ENCODE measurements at regions not wholly inside any gene's neighbourhood (a gene's known extent, or its start where the extent isn't known, plus 50 kb on each side); places are given as distances from the start of the nearest gene placed in this dataset.

DNA sequence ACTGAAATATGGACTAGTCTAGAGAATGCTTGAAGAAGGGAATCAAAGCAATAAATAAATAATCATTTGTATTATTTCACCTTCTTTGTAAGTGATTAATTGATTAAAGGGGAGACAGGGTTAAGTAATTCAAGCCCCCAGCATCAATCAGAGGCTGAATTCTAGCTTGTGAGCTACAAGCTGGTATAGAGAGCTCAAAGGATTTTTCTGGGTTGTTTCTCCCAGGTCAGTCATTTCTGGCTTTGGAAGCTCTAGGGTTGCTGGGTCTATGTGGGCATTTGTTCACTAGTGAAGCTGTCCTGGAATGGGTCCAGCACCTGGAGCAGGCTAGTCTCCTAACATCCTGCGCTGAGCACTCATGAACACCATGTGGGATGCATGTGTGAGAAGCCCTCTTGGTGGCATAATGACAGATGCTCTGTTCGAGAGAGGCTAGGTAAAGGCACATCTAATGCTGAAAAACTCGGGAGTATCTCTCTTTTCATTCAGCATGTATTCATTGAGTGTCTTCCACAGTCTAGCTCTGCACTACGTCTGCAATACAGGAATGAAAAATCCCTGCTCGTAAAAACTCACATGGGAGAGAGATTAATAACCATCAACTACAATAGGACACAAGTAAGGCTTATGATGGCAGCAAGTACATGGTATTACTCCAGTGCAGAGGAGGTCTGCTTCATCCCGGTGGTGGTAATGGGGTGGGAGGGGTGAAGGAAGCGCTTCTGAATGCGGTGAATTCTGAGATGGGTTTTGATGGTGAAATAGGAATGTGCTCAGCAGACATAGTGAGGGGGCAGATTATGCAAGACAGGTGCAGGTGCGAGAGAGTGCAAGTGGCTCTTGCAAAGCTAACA, 68.0 kb upstream of the NRP1 start:
- no peak for DNase-seq (ENCODE audit: low read depth)
- TF ChIP-seq CTCF (IDR thresholded peaks at IDR 0.05; ENCODE audit: insufficient read depth, low read depth, low read length, missing control alignments): no peak
- H3K4me3 ChIP-seq (ENCODE audit: low read depth, low read length): no peak overlapping the region

GRCh38 chr10:33401300-33401699, 66.8 kb upstream of the NRP1 start:
- no peak overlapping the region for H3K4me3 ChIP-seq (ENCODE audit: low read depth, low read length)
- DNase-seq (ENCODE audit: low read depth): no peak
- TF ChIP-seq CTCF (IDR thresholded peaks at IDR 0.05; ENCODE audit: insufficient read depth, low read depth, low read length, missing control alignments): no peak

DNA sequence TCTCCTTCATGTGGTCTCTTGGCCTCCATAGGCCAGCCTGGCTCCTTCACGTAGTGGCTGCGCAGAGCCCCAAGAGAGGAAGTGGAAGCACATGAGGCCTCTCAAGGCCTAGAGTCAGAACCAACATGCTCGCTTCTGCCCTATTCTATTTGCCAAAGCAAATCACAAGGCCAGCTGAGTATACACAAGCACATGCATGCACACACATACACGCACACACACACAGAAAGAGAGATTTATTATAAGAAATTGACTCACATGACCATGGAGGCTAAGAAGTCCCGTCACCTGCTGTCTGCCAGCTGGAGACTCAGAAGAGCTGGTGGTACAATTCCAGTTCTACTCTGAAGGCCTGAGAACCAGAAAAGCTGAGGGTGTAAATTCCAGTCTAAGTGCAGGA, 64.3 kb upstream of the NRP1 start:
- H3K4me3 ChIP-seq (ENCODE audit: low read depth, low read length): no peak overlapping the region
- DNase-seq (ENCODE audit: low read depth): no peak
- TF ChIP-seq CTCF (IDR thresholded peaks at IDR 0.05; ENCODE audit: insufficient read depth, low read depth, low read length, missing control alignments): no peak

GRCh38 chr10:33396938-33397337, 62.5 kb upstream of the NRP1 start:
- no peak overlapping the region for H3K4me3 ChIP-seq (ENCODE audit: low read depth, low read length)
- TF ChIP-seq CTCF (IDR thresholded peaks at IDR 0.05; ENCODE audit: insufficient read depth, low read depth, low read length, missing control alignments): no peak
- no peak for DNase-seq (ENCODE audit: low read depth)

- TF ChIP-seq CTCF (IDR thresholded peaks at IDR 0.05; ENCODE audit: insufficient read depth, low read depth, low read length, missing control alignments): no peak
- H3K4me3 ChIP-seq (ENCODE audit: low read depth, low read length): no peak overlapping the region
- DNase-seq (ENCODE audit: low read depth): no peak
Measured at GRCh38 chr10:33396279-33396678, 61.8 kb upstream of the NRP1 start.

DNA sequence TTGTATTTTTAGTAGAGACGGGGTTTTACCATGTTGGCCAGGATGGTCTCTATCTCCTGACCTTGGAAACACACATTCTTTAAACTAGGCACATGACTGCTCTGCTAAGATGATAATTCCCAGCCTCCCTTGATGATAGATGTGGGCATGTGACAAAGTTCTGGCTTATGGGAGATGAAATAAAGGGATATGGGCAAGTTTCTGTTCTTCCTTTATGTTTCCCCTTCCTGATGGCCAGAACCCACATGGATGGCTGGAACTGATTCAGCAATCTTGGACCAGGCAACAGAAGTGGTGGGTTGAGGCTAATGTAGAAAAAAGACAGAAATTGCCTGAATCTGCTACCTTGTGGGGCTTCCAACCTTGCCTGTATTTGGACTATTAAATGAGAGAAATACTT, 60.7 kb upstream of the NRP1 start:
- no peak for TF ChIP-seq CTCF (IDR thresholded peaks at IDR 0.05; ENCODE audit: insufficient read depth, low read depth, low read length, missing control alignments)
- no peak overlapping the region for H3K4me3 ChIP-seq (ENCODE audit: low read depth, low read length)
- no peak for DNase-seq (ENCODE audit: low read depth)

DNA sequence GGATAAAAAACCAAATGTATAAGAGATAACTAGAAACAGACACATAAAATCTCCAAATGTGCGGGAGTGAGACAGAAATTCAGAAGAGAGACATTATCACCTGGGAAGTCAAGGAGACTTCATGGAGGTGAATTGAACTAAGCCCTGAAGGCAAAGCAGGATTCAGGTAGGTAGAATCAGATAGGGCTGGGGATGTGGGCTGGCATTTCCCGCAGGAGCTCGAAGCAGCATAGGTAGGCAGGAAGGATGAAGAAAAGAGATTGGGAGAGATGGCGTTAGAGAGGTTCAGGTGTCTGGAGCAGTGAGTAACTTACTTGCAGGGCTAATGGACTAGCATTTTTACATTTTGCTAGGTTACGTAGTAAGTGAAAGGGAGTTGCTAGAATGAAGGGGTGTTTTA, 58.2 kb upstream of the NRP1 start:
- no peak for DNase-seq (ENCODE audit: low read depth)
- TF ChIP-seq CTCF (IDR thresholded peaks at IDR 0.05; ENCODE audit: insufficient read depth, low read depth, low read length, missing control alignments): no peak
- no peak overlapping the region for H3K4me3 ChIP-seq (ENCODE audit: low read depth, low read length)
